PC-3 (cell line): ENCODE measurements at regions not wholly inside any gene's neighbourhood (a gene's known extent, or its start where the extent isn't known, plus 50 kb on each side); places are given as distances from the start of the nearest gene placed in this dataset.

Source experiments
- ATAC-seq: fragments of 200-7000 bp; cut with Tn5 transposase; 2 replicates; pipeline ENCODE4 v1.9.1; 2020; ENCODE audit warnings: mild to moderate bottlenecking, moderate library complexity
- BruUV-seq: library from RNA; stranded (reverse); fragments of 400-500 nt; replicated peaks from 2 replicates; lab custom pipeline; 2021; lab: Mats Ljungman, UMichigan
- CTCF ChIA-PET: fragments of 300-600 bp; sonication (Branson Sonifier 250); formaldehyde crosslinking; loops from one replicate; lab custom pipeline; 2022; ENCODE audit warnings: antibody characterized with exemption; lab: Charles Lee
- POLR2A ChIA-PET: fragments of 300-600 bp; sonication (Branson Sonifier 250); formaldehyde crosslinking; loops from one replicate; lab custom pipeline; 2022; ENCODE audit warnings: antibody characterized with exemption; ENCODE audit not compliant: unreplicated experiment; lab: Charles Lee
- DNase-seq: peaks from one replicate; pipeline ENCODE4 v3.0.0-alpha.2; 2015
- H2AFZ ChIP-seq: fragments of 300-600 bp; sonication (generic); 2 replicates; pipeline ENCODE4 v1.6.0; 2016; ENCODE audit warnings: antibody characterized with exemption, low read length
- H3F3A ChIP-seq: fragments of 300-600 bp; sonication (generic); one replicate; pipeline ENCODE4 v1.6.0; 2017; ENCODE audit warnings: antibody characterized with exemption, low read length, control low read depth, mild to moderate bottlenecking; ENCODE audit not compliant: unreplicated experiment
- H3K27ac ChIP-seq: fragments of 300-600 bp; sonication (generic); 2 replicates; pipeline ENCODE4 v1.5.1; 2016; ENCODE audit warnings: mild to moderate bottlenecking, low read length
- H3K27me3 ChIP-seq: fragments of 300-600 bp; sonication (generic); 2 replicates; pipeline ENCODE4 v1.6.1; 2016; ENCODE audit warnings: low read length, mixed read lengths
- H3K36me3 ChIP-seq: fragments of 300-600 bp; sonication (generic); 2 replicates; pipeline ENCODE4 v1.6.1; 2016; ENCODE audit warnings: low read depth, mixed run types, low read length, mixed read lengths
- H3K4me1 ChIP-seq: fragments of 300-600 bp; sonication (generic); 2 replicates; pipeline ENCODE4 v1.5.1; 2016; ENCODE audit warnings: low read length; ENCODE audit not compliant: insufficient read depth
- H3K4me2 ChIP-seq: fragments of 300-600 bp; sonication (generic); 2 replicates; pipeline ENCODE4 v1.6.0; 2016; ENCODE audit warnings: low read length
- H3K4me3 ChIP-seq: fragments of 300-600 bp; sonication (generic); 2 replicates; pipeline ENCODE4 v1.5.1; 2016; ENCODE audit warnings: mild to moderate bottlenecking, low read length, mixed read lengths
- H3K79me2 ChIP-seq: fragments of 300-600 bp; sonication (generic); 2 replicates; pipeline ENCODE4 v1.6.1; 2017; ENCODE audit warnings: low read length, mixed read lengths
- H3K9ac ChIP-seq: fragments of 300-600 bp; sonication (generic); 2 replicates; pipeline ENCODE4 v1.6.0; 2016; ENCODE audit warnings: mild to moderate bottlenecking, low read length
- H3K9me2 ChIP-seq: fragments of 300-600 bp; sonication (generic); replicated peaks from 2 replicates; pipeline ENCODE4 v1.6.1; 2016; ENCODE audit warnings: mixed run types, low read length, mixed read lengths
- H3K9me3 ChIP-seq: fragments of 300-600 bp; sonication (generic); 2 replicates; pipeline ENCODE4 v1.6.1; 2016; ENCODE audit warnings: low read length, mixed read lengths
- H4K20me1 ChIP-seq: fragments of 300-600 bp; sonication (generic); 2 replicates; pipeline ENCODE4 v1.6.1; 2016; ENCODE audit warnings: low read length, mixed read lengths
- CTCF ChIP-seq: fragments of 300-600 bp; sonication (generic); conservative IDR thresholded peaks from 2 replicates; pipeline ENCODE4 v1.5.1; 2017; ENCODE audit warnings: antibody characterized with exemption, low read depth, mild to moderate bottlenecking, low read length
- EZH2 ChIP-seq: fragments of 300-600 bp; sonication (generic); IDR thresholded peaks from one replicate; pipeline ENCODE4 v1.6.1; 2017; ENCODE audit warnings: antibody characterized with exemption, mild to moderate bottlenecking, low read length; ENCODE audit not compliant: unreplicated experiment
- EZH2phosphoT487 ChIP-seq: fragments of 300-600 bp; sonication (generic); IDR thresholded peaks from 2 replicates; pipeline ENCODE4 v1.6.1; 2018; ENCODE audit warnings: mild to moderate bottlenecking, antibody characterized with exemption, low read length, borderline replicate concordance
- intact Hi-C: fragments of 100-400 bp; cut with micrococcal nuclease; formaldehyde crosslinking; loops from 2 replicates; pipeline ENCODE4 v1.9.0; 2023

- no peak overlapping the region for H2AFZ ChIP-seq
- no peak overlapping the region for H3K9ac ChIP-seq
- no peak overlapping the region for H3K4me2 ChIP-seq
- intact Hi-C loops = no loop called here
- no peaks in the 10 kb centered on the region for H3K9me2 ChIP-seq
- peaks cover 6% of the 10 kb centered on the region; the same call in 1 of the 2 replicates for H3K4me1 ChIP-seq
- no peaks in the 10 kb centered on the region for H3K36me3 ChIP-seq
- no peak overlapping the region for H3K27ac ChIP-seq
- no peaks in the 10 kb centered on the region for H3K27me3 ChIP-seq
- H3K4me3 ChIP-seq = no peak overlapping the region
- H4K20me1 ChIP-seq = no peaks in the 10 kb centered on the region
- no peak for DNase-seq
- H3K9me3 ChIP-seq = no peaks in the 10 kb centered on the region
- POLR2A ChIA-PET = no interaction called here
- TF ChIP-seq CTCF (no peak), EZH2phosphoT487 (no peak), EZH2 (no peak)
- CTCF ChIA-PET = no interaction called here
- no TSS peak for BruUV-seq
- no peaks in the 10 kb centered on the region for H3F3A ChIP-seq
- ATAC-seq = no peak
- H3K79me2 ChIP-seq = no peaks in the 10 kb centered on the region
Measured at GRCh38 chr2:72028351-72028995, 119.2 kb downstream of the CYP26B1 start.

GRCh38 chr2:72027426-72028161 is 120.1 kb downstream of the CYP26B1 start:
- Histone ChIP-seq H3F3A (no peaks in the 10 kb centered on the region), H3K9ac (no peak overlapping the region), H3K79me2 (no peaks in the 10 kb centered on the region), H3K27ac (no peak overlapping the region), H3K4me2 (no peak overlapping the region), H3K4me1 (peaks cover 3% of the 10 kb centered on the region; the same call in 1 of the 2 replicates), H2AFZ (no peak overlapping the region), H3K36me3 (no peaks in the 10 kb centered on the region), H3K9me3 (no peaks in the 10 kb centered on the region), H4K20me1 (no peaks in the 10 kb centered on the region), H3K4me3 (no peak overlapping the region), H3K27me3 (no peaks in the 10 kb centered on the region), H3K9me2 (no peaks in the 10 kb centered on the region)
- DNase-seq (peak; percentile 50), ATAC-seq (peak; percentile 49)
- CTCF ChIA-PET = no interaction called here
- TF ChIP-seq EZH2phosphoT487 (no peak), EZH2 (no peak), CTCF (no peak; the same call in 1 of the 2 replicates)
- POLR2A ChIA-PET = no interaction called here
- intact Hi-C loops = no loop called here
- BruUV-seq = no TSS peak
